ENCODE measurements at regions not wholly inside any gene's neighbourhood (a gene's known extent, or its start where the extent isn't known, plus 50 kb on each side); places are given as distances from the start of the nearest gene placed in this dataset.

- no peak for TF ChIP-seq CTCF (IDR thresholded peaks at IDR 0.05)
- no peak for TF ChIP-seq POLR2A (IDR thresholded peaks at IDR 0.05)
Observed at GRCh38 chr18:42474577-42474976, 519.5 kb downstream of the PIK3C3 start.

Data from heart left ventricle (tissue), 13 donors.